CD4-positive, alpha-beta T cell (primary cell): ENCODE measurements at regions not wholly inside any gene's neighbourhood (a gene's known extent, or its start where the extent isn't known, plus 50 kb on each side); places are given as distances from the start of the nearest gene placed in this dataset.

ENCODE experiments used
- ATAC-seq: fragments of 200-7000 bp; cut with Tn5 transposase; one replicate; pipeline ENCODE4 v1.10.0; 2022; ENCODE audit warnings: mild to moderate bottlenecking; ENCODE audit not compliant: poor library complexity
- CTCF ChIA-PET: fragments of 350-600 bp; sonication (Branson Sonifier 250); formaldehyde crosslinking; loops from one replicate; lab custom pipeline; 2021; ENCODE audit warnings: antibody characterized with exemption, inconsistent platforms; lab: Charles Lee
- POLR2A ChIA-PET: fragments of 350-600 bp; sonication (Branson Sonifier 250); formaldehyde crosslinking; loops from one replicate; lab custom pipeline; 2021; ENCODE audit warnings: antibody characterized with exemption, inconsistent platforms; lab: Charles Lee
- DNase-seq, 14 experiments: peaks; one replicate each; pipeline ENCODE4 v3.0.0-alpha.2; 2013 to 2020; ENCODE audit warnings: mixed read lengths in 2 of 14
- H3K27ac ChIP-seq, 2 donors: one replicate each; pipeline versions ENCODE4 v1.5.1 to v1.7.0; 2013; ENCODE audit warnings: low read length in 2 of 2, low read depth in 1 of 2, mild to moderate bottlenecking in 1 of 2
- H3K27me3 ChIP-seq, 2 experiments: 1 replicate in 1 of 2; 2 replicates in 1 of 2; pipeline versions ENCODE4 v1.6.1 to v1.7.0; 2013; ENCODE audit warnings: low read length in 2 of 2, control low read depth in 1 of 2, mild to moderate bottlenecking in 1 of 2, moderate library complexity in 1 of 2; ENCODE audit not compliant: insufficient read depth in 2 of 2, control insufficient read depth in 1 of 2
- H3K36me3 ChIP-seq: one replicate; pipeline ENCODE4 v1.6.1; 2013; ENCODE audit warnings: low read length, control low read depth; ENCODE audit not compliant: insufficient read depth
- H3K4me1 ChIP-seq: one replicate; pipeline ENCODE4 v1.6.1; 2013; ENCODE audit warnings: low read length, control low read depth; ENCODE audit not compliant: insufficient read depth
- H3K4me3 ChIP-seq: one replicate; pipeline ENCODE4 v1.5.1; 2013; ENCODE audit warnings: mild to moderate bottlenecking, low read length, moderate library complexity
- H3K9me3 ChIP-seq, 2 experiments: 1 replicate in 1 of 2; 2 replicates in 1 of 2; pipeline versions ENCODE4 v1.6.1 to v1.7.0; 2013; ENCODE audit warnings: low read length in 2 of 2, mild to moderate bottlenecking in 2 of 2, control low read depth in 1 of 2, moderate library complexity in 1 of 2; ENCODE audit not compliant: control insufficient read depth in 1 of 2, insufficient read depth in 1 of 2
- H3K27ac Mint-ChIP-seq: one replicate; pipeline ENCODE4 v1.8.0; 2020; ENCODE audit warnings: mixed read lengths
- H3K27me3 Mint-ChIP-seq: one replicate; pipeline ENCODE4 v1.8.0; 2021; ENCODE audit warnings: mixed read lengths
- H3K36me3 Mint-ChIP-seq: one replicate; pipeline ENCODE4 v1.8.0; 2021; ENCODE audit warnings: low read depth, mixed read lengths
- H3K4me1 Mint-ChIP-seq: one replicate; pipeline ENCODE4 v1.8.0; 2021; ENCODE audit warnings: low read depth, mixed read lengths
- H3K4me3 Mint-ChIP-seq: one replicate; pipeline ENCODE4 v1.8.0; 2020; ENCODE audit warnings: mild to moderate bottlenecking, mixed read lengths
- H3K9me3 Mint-ChIP-seq: one replicate; pipeline ENCODE4 v1.8.0; 2020; ENCODE audit warnings: mixed read lengths
- CTCF ChIP-seq: fragments of 200-600 bp; IDR thresholded peaks from one replicate; pipeline ENCODE4 v1.8.0; 2022; ENCODE audit warnings: antibody characterized with exemption, mild to moderate bottlenecking
- intact Hi-C, 2 experiments: fragments of 100-400 bp; cut with DNase I in 1 of 2; cut with micrococcal nuclease in 1 of 2; formaldehyde crosslinking; loops; one replicate each; pipeline versions ENCODE4 v1.15.1 to v1.9.0; 2023 to 2025; cut with DNase I, micrococcal nuclease

DNA sequence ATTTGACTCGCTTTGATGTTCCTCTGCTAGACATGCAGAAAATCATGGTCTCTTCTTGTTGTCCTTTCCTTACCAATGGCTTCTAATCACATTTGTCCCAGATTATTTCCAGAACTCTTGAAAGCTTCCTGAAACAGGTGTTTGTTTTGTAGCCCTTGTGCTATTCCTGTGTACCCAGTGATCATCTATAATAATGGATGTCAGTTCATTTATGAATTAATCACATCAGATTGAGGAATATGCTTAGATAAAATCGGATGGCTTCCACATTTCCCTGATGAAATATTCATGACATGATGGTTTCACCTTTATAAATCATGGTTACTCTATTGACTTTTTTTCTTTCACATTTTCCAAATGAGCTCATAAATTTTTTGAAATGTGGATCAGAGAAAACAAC lies 359.0 kb upstream of the DMAC1 start:
- H3K9me3 Mint-ChIP-seq, result no peaks in the 10 kb centered on the region
- no peak for DNase-seq
- Histone ChIP-seq H3K4me3 (no peak overlapping the region), H3K27ac (no peak overlapping the region), H3K4me1 (no peaks in the 10 kb centered on the region), H3K36me3 (no peaks in the 10 kb centered on the region), H3K9me3 (no peaks in the 10 kb centered on the region), H3K27me3 (no peaks in the 10 kb centered on the region)
- H3K4me3 Mint-ChIP-seq, result no peak overlapping the region
- H3K4me1 Mint-ChIP-seq, result no peaks in the 10 kb centered on the region
- ATAC-seq, result no peak
- no peaks in the 10 kb centered on the region for H3K27me3 Mint-ChIP-seq
- ChIA-PET CTCF (no interaction called here), POLR2A (no interaction called here)
- no peak overlapping the region for H3K27ac Mint-ChIP-seq
- no peak for TF ChIP-seq CTCF
- intact Hi-C loops, result no loop called here
- H3K36me3 Mint-ChIP-seq, result no peaks in the 10 kb centered on the region

DNA sequence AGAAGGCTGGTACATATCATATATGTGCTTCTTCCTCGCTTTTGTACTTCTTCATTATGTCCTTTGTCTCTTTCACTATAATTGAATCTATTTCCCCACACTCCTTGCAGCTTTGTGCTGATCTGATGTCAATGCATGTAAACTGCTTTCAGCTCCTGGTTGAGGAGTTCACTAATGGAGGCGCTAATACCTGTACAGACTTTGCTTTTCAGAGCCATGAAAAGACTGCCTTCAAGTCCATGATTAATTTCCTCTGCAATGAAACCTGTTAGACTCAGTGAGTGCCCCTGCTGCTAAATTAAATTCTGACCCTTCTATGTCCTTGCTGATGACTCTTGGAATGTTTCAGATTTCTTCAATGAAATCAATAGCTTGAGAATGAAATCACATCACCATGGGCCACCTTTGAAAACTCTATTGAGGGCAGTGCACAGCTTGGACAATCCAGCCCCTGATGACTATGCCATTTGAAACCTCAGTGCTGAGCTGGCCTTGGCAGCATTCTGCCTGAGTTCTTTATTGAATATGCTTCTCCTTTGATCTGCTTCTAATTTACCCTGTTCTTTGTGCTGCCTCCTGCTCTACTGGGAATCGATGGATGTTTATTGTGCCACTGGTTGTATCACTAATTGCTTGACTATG lies 358.2 kb upstream of the DMAC1 start:
- Histone ChIP-seq H3K4me1 (no peaks in the 10 kb centered on the region), H3K9me3 (no peaks in the 10 kb centered on the region), H3K36me3 (no peaks in the 10 kb centered on the region), H3K27me3 (no peaks in the 10 kb centered on the region), H3K27ac (no peak overlapping the region), H3K4me3 (no peak overlapping the region)
- H3K27me3 Mint-ChIP-seq, result no peaks in the 10 kb centered on the region
- intact Hi-C loops, result no loop called here
- no peak for TF ChIP-seq CTCF
- ATAC-seq, result no peak
- no peak for DNase-seq
- H3K36me3 Mint-ChIP-seq, result no peaks in the 10 kb centered on the region
- H3K9me3 Mint-ChIP-seq, result no peaks in the 10 kb centered on the region
- no peak overlapping the region for H3K27ac Mint-ChIP-seq
- ChIA-PET CTCF (no interaction called here), POLR2A (no interaction called here)
- no peaks in the 10 kb centered on the region for H3K4me1 Mint-ChIP-seq
- H3K4me3 Mint-ChIP-seq, result no peak overlapping the region

DNA sequence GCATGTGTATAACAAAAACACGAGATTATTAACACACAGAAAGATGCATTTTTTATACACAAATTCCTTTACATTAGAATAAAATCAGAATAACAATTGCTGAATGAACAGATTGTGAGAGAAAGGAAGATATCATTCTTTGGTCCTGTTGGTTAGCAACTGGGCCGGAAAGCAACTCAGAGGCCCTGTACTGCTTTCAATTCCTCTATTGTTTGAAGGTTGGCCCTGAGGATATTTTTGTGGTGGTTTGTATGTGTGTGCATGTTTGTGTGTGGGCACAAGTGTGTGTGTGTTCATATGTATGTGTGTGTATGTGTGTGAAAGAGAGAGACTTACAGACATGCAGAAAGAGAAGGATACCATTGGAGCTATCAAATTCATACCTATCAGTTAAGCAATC lies 356.8 kb upstream of the DMAC1 start:
- no peaks in the 10 kb centered on the region for H3K9me3 ChIP-seq
- H3K27ac ChIP-seq, result no peak overlapping the region
- no peaks in the 10 kb centered on the region for H3K4me1 ChIP-seq
- POLR2A ChIA-PET, result no interaction called here
- no peaks in the 10 kb centered on the region for H3K27me3 ChIP-seq
- Mint-ChIP-seq H3K4me3 (no peak overlapping the region), H3K27me3 (no peaks in the 10 kb centered on the region), H3K36me3 (no peaks in the 10 kb centered on the region), H3K27ac (no peak overlapping the region), H3K4me1 (no peaks in the 10 kb centered on the region), H3K9me3 (no peaks in the 10 kb centered on the region)
- ATAC-seq (no peak), DNase-seq (no peak)
- CTCF ChIA-PET, result no interaction called here
- H3K4me3 ChIP-seq, result no peak overlapping the region
- no peak for TF ChIP-seq CTCF
- no peaks in the 10 kb centered on the region for H3K36me3 ChIP-seq
- intact Hi-C loops, result no loop called here
